ENCODE measurements at regions not wholly inside any gene's neighbourhood (a gene's known extent, or its start where the extent isn't known, plus 50 kb on each side); places are given as distances from the start of the nearest gene placed in this dataset.
"Not testable (repeated sequence)": the region's sequence is repeated elsewhere in the genome, so short reads cannot be mapped to it uniquely, and the experiment has no call there.

DNA sequence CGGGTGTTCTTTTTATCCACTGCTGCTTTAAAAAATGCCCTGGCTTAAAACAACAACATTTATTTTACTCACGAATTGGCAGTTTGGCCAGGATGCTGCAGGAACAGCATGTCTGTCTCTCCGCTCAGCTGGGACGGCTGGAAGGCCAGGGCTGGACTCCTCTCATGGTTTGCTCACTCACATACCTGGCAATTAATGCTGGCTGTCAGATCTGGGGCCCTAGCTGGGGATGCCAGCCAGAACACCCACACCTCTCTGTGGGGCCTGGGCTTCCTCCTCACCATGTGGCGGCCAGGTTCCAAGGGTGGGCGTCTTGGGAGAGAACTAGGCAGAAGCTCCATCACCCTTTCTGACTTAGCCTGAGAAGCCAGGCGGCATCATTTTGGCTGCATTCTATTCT lies 189.1 kb upstream of the IL12B start:
- TF ChIP-seq CTCF (conservative IDR thresholded peaks at IDR 0.05; ENCODE audit: low read depth, low read length), result no peak
- H3K27me3 ChIP-seq (ENCODE audit: insufficient read depth, low read depth), result no peaks in the 10 kb centered on the region
- H3K4me2 ChIP-seq, result no peak overlapping the region
- no peaks in the 10 kb centered on the region for H3K4me1 ChIP-seq (ENCODE audit: low read depth, poor library complexity, severe bottlenecking)
- no peaks in the 10 kb centered on the region for H4K20me1 ChIP-seq (ENCODE audit: insufficient read depth)
- no peak overlapping the region for H3K27ac ChIP-seq
- no peaks in the 10 kb centered on the region for H3K36me3 ChIP-seq (ENCODE audit: insufficient read depth)
- no peak overlapping the region for H3K4me3 ChIP-seq (IDR thresholded peaks at IDR 0.05; ENCODE audit: insufficient read depth, low read depth, low read length)
- H3K79me2 ChIP-seq (ENCODE audit: insufficient read depth, low read depth), result no peaks in the 10 kb centered on the region
- no peak overlapping the region for H2AFZ ChIP-seq (ENCODE audit: low read depth)
- no peak overlapping the region for H3K9ac ChIP-seq

- no peaks in the 10 kb centered on the region for H3K4me1 ChIP-seq (ENCODE audit: low read depth, poor library complexity, severe bottlenecking)
- no peak overlapping the region for H3K4me3 ChIP-seq (IDR thresholded peaks at IDR 0.05; ENCODE audit: insufficient read depth, low read depth, low read length)
- H2AFZ ChIP-seq (ENCODE audit: low read depth), result no peak overlapping the region
- H3K79me2 ChIP-seq (ENCODE audit: insufficient read depth, low read depth), result no peaks in the 10 kb centered on the region
- no peak overlapping the region for H3K9ac ChIP-seq
- H3K4me2 ChIP-seq, result no peak overlapping the region
- H3K27ac ChIP-seq, result no peak overlapping the region
- TF ChIP-seq CTCF (conservative IDR thresholded peaks at IDR 0.05; ENCODE audit: low read depth, low read length), result no peak
- H4K20me1 ChIP-seq (ENCODE audit: insufficient read depth), result no peaks in the 10 kb centered on the region
- H3K36me3 ChIP-seq (ENCODE audit: insufficient read depth), result no peaks in the 10 kb centered on the region
- no peaks in the 10 kb centered on the region for H3K27me3 ChIP-seq (ENCODE audit: insufficient read depth, low read depth)
These were observed 192.6 kb upstream of the IL12B start for GRCh38 chr5:159522841-159523240.

GRCh38 chr5:159524279-159524678 lies 194.0 kb upstream of the IL12B start:
- not testable (repeated sequence) for H3K79me2 ChIP-seq (ENCODE audit: insufficient read depth, low read depth); H3K4me2 ChIP-seq; H3K27ac ChIP-seq; H4K20me1 ChIP-seq (ENCODE audit: insufficient read depth); H3K4me3 ChIP-seq (IDR thresholded peaks at IDR 0.05; ENCODE audit: insufficient read depth, low read depth, low read length); H3K27me3 ChIP-seq (ENCODE audit: insufficient read depth, low read depth); H2AFZ ChIP-seq (ENCODE audit: low read depth); H3K36me3 ChIP-seq (ENCODE audit: insufficient read depth); H3K9ac ChIP-seq; H3K4me1 ChIP-seq (ENCODE audit: low read depth, poor library complexity, severe bottlenecking)

- no peak overlapping the region for H3K4me3 ChIP-seq (IDR thresholded peaks at IDR 0.05; ENCODE audit: insufficient read depth, low read depth, low read length)
- H2AFZ ChIP-seq (ENCODE audit: low read depth), result no peak overlapping the region
- no peak for TF ChIP-seq CTCF (conservative IDR thresholded peaks at IDR 0.05; ENCODE audit: low read depth, low read length)
These were observed 194.8 kb upstream of the IL12B start for GRCh38 chr5:159525117-159525516.

DNA sequence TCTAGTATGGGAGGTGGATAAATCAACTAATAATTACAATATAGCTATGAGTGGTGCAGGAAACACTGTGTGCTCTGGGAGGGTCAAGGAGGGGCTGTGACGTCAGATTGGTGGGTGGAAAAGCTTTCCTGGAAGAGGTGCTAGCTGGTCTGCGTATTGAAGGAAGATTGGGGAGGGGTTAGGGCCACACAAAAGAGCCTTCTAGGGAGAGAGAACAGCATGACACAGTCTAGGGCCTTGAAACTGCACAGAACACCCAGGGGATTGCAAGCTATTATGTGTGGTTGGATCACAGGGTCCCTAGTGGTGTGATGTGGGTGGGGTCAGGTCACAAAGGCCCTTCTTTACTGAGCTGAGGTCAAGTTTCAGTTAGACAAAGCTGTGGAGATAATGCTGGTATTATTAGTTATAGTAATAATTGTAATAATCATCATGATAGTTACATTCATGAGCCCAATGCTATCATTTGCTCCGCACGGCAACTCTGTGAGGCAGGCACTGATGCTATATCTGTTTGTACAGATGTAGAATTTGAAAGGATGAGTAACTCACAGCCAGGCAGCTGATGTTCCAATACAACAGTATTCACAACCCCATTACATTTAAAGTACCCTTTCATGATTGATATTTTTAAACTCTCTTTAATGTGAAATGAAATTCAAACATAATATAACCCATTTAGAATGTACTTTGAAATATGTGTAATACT lies 197.4 kb upstream of the IL12B start:
- H3K36me3 ChIP-seq (ENCODE audit: insufficient read depth), result no peaks in the 10 kb centered on the region
- H3K4me2 ChIP-seq, result no peak overlapping the region
- no peak overlapping the region for H2AFZ ChIP-seq (ENCODE audit: low read depth)
- no peaks in the 10 kb centered on the region for H4K20me1 ChIP-seq (ENCODE audit: insufficient read depth)
- no peaks in the 10 kb centered on the region for H3K4me1 ChIP-seq (ENCODE audit: low read depth, poor library complexity, severe bottlenecking)
- no peaks in the 10 kb centered on the region for H3K27me3 ChIP-seq (ENCODE audit: insufficient read depth, low read depth)
- H3K4me3 ChIP-seq (IDR thresholded peaks at IDR 0.05; ENCODE audit: insufficient read depth, low read depth, low read length), result no peak overlapping the region
- no peak overlapping the region for H3K9ac ChIP-seq
- no peaks in the 10 kb centered on the region for H3K79me2 ChIP-seq (ENCODE audit: insufficient read depth, low read depth)
- no peak overlapping the region for H3K27ac ChIP-seq
- TF ChIP-seq CTCF (conservative IDR thresholded peaks at IDR 0.05; ENCODE audit: low read depth, low read length), result no peak

More at GRCh38 chr5:159525117-159525516, 194.8 kb upstream of the IL12B start:
- Histone ChIP-seq H3K9ac (no peak overlapping the region), H3K36me3 (ENCODE audit: insufficient read depth) (no peaks in the 10 kb centered on the region), H3K4me2 (no peak overlapping the region), H3K79me2 (ENCODE audit: insufficient read depth, low read depth) (no peaks in the 10 kb centered on the region), H3K4me1 (ENCODE audit: low read depth, poor library complexity, severe bottlenecking) (no peaks in the 10 kb centered on the region), H4K20me1 (ENCODE audit: insufficient read depth) (no peaks in the 10 kb centered on the region), H3K27ac (no peak overlapping the region), H3K27me3 (ENCODE audit: insufficient read depth, low read depth) (no peaks in the 10 kb centered on the region)

Measured in KMS-11 (cell line).